T47D (cell line): ENCODE measurements at regions not wholly inside any gene's neighbourhood (a gene's known extent, or its start where the extent isn't known, plus 50 kb on each side); places are given as distances from the start of the nearest gene placed in this dataset.

Experiments used
- DNase-seq, 2 experiments: peaks; one replicate each; pipeline versions ENCODE4 v3.0.0 to v3.0.0-alpha.2; 2011 to 2012; ENCODE audit warnings: low read depth in 1 of 2, low spot score in 1 of 2
- JUND ChIP-seq: IDR thresholded peaks from 2 replicates; pipeline ENCODE4 v1.6.1; 2012; ENCODE audit warnings: low read depth
- in situ Hi-C: cut with HindIII; loops from 2 replicates; pipeline ENCODE4 v1.10.0; 2016; ENCODE audit warnings: low sequenced_read_pairs, low pct_unique_long_range_greater_than_20kb

DNA sequence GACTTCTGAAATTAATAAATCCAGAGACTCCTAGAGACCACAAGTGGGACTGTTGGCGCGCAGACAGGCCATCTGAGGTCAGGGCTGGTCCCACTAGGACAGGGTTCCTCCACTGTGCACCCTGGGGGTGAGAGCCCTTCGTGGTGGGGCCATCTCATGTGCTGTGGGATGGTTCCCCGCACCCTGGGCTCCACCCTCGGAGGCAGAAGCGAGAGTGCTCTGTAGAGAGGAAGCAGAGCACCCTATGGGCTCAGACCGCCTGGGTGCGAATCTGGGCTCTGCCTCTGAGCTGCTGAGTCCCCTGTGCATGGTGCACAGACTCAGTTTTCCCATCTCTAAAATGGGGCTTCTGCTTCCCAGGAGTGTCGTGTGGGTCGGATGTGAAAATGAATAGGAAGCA is 227.3 kb downstream of the NPHP4 start:
- DNase-seq: no peak
- no peak for TF ChIP-seq JUND
- in situ Hi-C loops: no loop called here

DNA sequence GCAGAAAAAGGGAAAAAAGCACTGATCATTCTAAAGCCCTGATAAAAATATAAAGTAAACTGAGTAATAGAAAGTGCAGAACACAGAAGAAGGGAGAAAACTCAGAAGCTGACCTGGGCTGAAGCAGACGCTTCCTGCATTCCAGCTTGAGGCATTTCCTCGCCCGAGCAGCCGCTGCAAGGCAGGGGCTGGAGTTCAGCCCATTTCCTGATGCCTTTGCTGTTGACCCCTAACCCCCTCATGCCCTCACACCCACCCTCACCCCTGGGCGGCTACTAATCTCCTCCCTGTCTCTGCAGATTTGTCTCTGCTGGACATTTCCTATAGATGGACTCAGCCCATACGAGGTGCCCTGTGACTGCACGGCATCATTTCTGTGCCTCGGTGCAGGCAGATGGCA is 227.8 kb downstream of the NPHP4 start:
- in situ Hi-C loops: no loop called here
- TF ChIP-seq JUND: no peak
- DNase-seq: no peak

DNA sequence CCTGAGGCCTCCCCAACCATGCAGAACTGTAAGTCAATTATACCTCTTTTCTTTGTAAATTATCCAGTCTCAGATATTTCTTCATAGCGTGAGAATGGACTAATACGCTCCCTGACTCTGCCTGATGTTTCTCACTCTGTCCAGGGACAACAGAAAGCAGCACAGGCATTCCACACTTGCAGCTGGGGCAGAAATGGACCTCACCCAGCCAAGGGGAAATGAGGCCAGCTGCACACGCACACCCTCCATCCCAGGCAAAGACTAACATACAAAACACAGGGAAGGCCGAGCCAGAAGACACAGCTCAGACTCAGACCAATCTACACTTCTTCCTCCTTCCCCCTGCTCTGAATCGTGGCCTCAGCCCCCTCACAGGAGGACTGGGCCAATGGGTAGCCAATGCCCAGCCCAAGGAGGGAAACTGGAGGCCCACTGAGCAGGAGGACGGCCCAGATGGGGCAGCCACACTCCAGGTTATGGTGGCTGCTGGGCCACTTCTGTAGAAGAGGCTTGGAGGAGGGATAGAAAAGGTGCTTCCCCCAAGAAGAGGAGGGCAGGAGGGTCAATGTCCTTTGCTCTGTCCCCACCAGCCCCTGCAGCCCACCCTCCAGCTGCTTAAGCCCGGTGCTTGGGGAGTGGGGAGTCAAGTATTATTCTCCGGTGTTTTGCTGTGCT is 228.4 kb downstream of the NPHP4 start:
- in situ Hi-C loops: no loop called here

DNA sequence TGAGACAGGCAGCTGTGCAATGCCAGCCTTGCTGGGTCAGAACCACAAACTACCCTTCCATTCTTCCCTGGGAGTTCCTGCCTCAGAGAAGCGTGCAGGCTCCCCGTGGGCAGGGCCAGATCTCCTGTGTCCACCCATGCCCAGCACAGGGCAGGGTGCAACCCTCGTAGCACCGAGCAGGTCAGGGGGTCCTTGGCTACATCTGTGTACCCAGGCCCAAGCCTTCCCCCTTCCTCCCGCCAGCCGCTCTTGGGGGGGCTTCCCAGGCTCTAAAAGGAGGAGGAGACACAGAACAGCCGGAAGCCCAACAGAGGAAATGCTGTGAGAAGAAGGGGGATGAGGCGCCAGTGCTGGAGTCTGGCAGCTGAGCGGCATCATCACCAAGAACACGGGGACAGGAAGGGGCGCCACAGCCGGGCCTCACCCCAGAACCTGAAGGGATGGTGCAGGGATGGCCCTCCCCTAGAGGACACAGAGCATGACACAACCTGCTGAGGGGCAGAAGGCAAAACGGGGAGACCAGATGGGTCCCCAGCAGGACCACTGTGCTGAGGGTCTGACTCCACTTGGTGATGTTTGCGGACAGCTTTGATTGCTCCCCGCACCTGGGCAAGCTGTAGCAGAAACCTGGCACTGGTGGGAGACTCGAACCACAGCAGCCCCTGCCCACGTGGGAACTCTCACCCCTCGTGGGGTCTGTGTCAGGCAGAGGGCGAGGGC is 233.2 kb downstream of the NPHP4 start:
- no peak for TF ChIP-seq JUND
- no peak for DNase-seq
- in situ Hi-C loops: no loop called here

More for the DNA sequence above, 228.4 kb downstream of the NPHP4 start:
- no peak for TF ChIP-seq JUND
- no peak for DNase-seq

DNA sequence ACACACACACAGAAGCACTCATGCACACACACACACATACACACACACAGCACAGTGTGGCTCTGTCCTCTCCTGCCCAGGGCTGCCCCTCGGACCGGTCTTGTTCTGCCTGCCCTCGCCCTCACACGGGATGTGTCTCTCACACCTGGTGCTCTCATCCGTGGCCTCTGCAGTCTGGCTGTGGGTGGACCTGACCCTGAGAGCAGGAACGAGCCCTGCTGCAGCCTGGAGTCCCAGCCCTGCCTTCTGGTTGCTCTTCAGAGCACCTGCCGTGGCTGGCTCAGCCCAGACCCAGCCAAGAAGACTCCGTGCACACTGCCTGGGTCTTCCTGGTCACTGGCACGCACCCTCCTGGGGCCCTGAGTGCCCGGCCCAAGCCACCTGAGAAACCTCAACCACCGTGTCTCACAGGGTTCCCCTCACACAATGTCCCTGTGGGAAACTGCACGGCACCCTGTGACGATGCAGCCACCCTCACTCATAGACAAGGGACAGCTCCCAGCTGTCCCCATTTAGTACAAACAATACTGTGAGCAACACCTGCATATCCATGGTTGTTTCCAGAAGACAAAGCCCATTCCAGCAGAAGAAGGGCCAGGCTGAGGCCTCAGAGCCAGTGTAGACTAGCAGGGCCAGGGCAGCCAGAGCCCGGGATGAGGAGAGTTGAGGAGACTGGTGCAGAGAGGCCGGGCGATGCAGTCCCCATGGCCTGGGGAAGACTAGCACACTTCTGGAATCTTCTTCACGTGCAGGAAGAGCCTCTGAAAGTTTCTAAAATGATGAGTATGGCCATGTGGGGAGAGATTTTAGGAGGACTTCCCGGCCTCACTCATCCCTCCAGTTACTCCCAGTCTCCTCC is 234.0 kb downstream of the NPHP4 start:
- no peak for TF ChIP-seq JUND
- in situ Hi-C loops: no loop called here
- DNase-seq: no peak

DNA sequence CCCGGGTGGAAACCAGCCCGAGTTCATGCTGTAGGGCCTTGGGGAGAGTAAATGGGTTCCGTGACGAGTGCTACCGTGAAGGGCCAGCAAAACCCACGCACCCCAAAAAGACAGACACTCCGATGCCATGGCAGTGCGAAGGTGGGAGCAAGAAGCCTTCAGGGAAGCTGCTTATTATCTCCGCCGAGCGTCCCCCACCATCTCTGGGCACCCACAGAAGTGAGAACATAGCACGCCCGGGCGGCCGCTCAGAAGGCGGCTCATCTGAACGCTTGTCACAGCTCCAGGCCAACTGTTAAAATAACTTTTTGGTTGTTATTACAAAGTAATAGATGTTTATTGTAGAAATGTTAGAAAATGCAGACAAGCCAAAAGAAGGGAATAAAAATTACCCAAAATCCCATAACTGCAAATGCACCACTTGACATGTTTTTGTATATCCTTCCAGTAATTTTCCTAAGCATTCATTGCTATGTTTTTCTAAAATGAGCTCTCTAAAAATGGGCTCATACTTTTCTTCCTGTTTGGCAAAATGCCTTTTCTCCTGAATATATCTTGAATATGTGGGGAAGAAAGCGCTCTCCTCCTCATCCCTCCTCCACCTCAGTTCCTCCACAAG is 234.9 kb downstream of the NPHP4 start:
- in situ Hi-C loops: no loop called here
- no peak for TF ChIP-seq JUND
- no peak for DNase-seq

DNA sequence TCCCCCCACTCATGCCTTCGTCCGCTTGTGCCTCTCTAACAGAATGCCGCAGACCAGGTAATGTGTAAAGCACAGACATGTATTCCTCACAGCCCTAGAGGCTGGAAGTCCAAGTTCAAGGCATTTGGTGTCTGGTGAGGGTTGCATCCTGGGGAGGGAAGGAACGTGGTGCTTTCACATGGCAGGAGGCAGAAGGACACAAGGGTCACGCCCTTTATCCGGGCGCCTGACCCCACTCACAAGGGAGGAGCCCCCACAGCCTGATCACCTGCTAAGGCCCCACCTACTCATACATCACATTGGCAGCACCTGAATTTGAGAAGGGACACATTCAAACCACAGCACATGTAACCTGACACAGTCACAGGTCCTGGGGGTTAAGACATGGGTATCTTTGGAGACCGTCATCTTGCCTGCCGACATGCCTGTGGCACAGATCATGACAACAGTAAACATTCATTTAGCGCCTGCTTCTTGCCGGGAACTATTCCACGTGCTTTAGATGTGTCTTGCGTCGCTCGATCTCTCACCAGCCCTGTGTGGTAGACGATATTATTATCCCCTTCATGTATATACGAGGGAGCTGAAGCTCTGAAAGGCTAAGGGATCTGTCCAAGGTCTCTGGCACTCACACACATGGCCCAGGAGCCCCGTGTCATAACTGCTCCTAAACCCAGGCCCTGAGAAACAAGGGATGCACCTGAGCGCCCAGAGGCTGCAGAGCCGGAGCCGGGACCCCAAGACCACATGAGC is 235.6 kb downstream of the NPHP4 start:
- in situ Hi-C loops: no loop called here
- no peak for TF ChIP-seq JUND
- no peak for DNase-seq

DNA sequence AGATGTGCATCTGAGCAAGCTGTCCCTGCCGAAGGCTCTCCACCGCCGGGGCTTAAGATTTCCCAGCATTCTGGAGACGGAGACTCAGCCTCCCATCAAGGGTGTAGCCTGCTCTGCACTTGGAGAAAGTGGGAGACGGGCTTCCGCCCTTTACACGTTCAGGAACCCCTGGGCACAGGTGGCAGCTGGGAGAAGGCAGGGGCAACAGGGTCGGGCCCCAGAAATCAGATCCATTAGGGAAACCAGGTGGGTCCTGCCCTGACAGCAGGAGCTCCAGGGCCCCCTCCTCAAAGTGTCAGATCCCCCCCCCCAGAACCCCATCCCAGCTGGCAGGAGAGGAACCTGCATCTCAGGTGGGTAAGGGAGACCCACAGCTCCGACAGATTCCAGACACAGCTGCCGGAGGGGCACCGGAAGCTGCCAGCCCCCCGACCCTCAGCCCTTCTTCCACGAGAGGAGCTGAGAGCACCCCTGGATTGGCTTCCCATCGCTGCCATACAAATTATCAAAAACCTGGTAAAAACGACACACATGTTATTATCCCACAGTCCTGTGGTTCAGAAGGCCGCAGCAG is 236.6 kb downstream of the NPHP4 start:
- in situ Hi-C loops: no loop called here
- no peak for TF ChIP-seq JUND
- DNase-seq: no peak

DNA sequence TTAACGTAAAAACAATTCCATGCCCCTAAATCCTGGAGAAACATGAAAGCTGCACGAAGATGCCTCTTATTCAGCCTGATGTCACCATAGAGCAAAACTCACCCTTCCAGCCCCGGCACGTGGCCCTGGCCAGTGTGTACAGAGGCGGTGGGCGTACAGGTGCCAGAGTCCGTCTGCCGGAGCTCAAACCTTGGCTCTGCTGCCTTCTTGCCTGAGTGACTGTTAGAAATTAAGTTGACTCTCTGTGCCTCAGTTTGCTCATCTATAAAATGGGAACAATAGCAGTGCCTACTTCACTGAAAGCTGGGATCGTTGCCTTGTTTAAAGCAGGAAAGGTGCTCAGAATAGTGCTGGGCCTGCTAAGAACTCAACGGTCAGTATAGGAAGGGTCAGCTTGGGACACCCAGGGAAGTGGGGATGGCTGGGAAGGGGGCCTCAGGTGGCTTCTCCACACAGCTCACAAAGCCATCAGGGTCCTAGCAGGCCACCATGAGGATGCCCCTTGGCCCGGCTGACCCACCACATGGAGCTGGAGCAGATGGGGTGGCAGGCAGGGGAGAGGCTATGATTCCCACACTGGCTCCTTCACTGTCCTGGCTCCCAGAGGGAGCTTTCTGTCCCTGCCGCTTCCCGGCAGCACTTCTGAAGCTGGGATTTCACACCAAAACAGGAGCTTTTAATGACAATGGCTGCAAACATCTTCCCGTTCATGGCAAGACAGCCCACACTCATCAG is 237.2 kb downstream of the NPHP4 start:
- no peak for TF ChIP-seq JUND
- in situ Hi-C loops: no loop called here
- no peak for DNase-seq

DNA sequence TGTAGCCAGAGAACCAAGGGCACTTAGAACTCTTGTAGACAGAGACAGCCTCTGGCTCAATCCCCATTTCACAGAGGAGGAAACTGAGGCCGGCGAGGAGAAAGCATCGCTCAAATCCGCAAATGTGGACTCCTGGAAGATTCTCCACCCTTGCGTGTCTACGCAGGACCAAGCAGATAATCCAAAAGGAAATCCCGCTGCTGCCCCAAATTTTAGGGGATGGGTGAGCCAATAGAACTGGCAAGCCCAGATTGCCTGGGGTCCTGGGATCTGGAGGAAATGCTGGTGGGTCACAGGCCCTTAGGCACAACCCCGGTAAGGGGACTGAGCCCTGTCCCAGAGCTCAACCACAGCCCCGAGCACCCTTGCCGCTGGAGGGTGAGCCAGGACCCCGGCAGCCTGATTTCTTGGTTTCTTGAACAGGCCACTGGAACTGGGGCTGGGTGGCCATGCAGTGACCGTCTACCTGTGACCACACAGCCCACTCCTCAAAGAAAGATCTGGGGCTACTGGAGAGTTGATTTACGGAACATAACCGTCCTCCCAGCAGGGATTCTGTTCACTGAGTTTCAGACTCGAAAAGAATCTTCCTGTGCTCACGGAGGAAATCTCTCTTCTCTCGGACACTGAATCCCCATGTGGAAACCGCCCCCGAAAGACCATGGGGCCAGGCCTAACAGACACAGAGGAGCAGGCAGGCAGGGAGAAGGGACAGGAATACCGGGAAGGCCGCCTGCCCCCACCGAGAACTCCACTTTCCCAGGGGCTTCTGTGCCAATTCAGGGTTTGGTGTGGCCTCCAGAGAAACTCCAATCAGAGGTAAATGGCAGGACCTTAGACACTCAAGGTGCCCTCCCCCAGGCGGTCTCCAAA is 238.4 kb downstream of the NPHP4 start:
- in situ Hi-C loops: no loop called here
- DNase-seq: no peak
- TF ChIP-seq JUND: no peak
